ENCODE measurements at regions not wholly inside any gene's neighbourhood (a gene's known extent, or its start where the extent isn't known, plus 50 kb on each side); places are given as distances from the start of the nearest gene placed in this dataset.

DNA sequence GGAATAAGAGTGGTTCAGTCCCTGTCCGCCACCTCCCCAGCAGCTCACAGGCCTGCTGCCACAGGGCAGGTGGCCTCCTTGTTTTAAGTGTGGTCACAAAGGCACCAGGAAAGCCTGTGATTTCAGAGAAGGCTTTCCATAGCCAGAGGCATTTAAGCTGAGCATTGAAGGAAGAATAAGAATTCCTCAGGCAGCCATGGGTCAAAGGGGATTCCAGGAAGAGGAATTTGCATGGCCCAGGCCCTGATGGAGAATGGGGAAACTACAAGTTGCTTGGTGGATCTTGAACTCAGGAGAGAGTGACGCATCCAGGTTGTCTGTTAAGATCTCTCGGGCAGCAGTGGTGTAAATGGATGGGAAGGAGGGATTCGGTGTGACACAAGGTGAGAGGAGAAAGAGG is 66.7 kb downstream of the KLHDC7A start:
- TF ChIP-seq, protein P1, sequence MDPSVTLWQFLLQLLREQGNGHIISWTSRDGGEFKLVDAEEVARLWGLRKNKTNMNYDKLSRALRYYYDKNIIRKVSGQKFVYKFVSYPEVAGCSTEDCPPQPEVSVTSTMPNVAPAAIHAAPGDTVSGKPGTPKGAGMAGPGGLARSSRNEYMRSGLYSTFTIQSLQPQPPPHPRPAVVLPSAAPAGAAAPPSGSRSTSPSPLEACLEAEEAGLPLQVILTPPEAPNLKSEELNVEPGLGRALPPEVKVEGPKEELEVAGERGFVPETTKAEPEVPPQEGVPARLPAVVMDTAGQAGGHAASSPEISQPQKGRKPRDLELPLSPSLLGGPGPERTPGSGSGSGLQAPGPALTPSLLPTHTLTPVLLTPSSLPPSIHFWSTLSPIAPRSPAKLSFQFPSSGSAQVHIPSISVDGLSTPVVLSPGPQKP (IDR thresholded peaks at IDR 0.05; ENCODE audit: low read depth, low read length) = no peak
- TF ChIP-seq SMC3 (IDR thresholded peaks at IDR 0.05) = no peak
- TF ChIP-seq, protein P2, sequence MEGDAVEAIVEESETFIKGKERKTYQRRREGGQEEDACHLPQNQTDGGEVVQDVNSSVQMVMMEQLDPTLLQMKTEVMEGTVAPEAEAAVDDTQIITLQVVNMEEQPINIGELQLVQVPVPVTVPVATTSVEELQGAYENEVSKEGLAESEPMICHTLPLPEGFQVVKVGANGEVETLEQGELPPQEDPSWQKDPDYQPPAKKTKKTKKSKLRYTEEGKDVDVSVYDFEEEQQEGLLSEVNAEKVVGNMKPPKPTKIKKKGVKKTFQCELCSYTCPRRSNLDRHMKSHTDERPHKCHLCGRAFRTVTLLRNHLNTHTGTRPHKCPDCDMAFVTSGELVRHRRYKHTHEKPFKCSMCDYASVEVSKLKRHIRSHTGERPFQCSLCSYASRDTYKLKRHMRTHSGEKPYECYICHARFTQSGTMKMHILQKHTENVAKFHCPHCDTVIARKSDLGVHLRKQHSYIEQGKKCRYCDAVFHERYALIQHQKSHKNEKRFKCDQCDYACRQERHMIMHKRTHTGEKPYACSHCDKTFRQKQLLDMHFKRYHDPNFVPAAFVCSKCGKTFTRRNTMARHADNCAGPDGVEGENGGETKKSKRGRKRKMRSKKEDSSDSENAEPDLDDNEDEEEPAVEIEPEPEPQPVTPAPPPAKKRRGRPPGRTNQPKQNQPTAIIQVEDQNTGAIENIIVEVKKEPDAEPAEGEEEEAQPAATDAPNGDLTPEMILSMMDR (IDR thresholded peaks at IDR 0.05) = no peak
- TF ChIP-seq, protein P3, sequence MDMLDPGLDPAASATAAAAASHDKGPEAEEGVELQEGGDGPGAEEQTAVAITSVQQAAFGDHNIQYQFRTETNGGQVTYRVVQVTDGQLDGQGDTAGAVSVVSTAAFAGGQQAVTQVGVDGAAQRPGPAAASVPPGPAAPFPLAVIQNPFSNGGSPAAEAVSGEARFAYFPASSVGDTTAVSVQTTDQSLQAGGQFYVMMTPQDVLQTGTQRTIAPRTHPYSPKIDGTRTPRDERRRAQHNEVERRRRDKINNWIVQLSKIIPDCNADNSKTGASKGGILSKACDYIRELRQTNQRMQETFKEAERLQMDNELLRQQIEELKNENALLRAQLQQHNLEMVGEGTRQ (IDR thresholded peaks at IDR 0.05) = no peak
- TF ChIP-seq POLR2A (IDR thresholded peaks at IDR 0.05; ENCODE audit: low read length) = no peak
- no peak for TF ChIP-seq RCOR1 (IDR thresholded peaks at IDR 0.05; ENCODE audit: low read depth, low read length)
- no peak for TF ChIP-seq POLR2AphosphoS2 (conservative IDR thresholded peaks at IDR 0.05; ENCODE audit: low read length)
- TF ChIP-seq GATA3 (IDR thresholded peaks at IDR 0.05; ENCODE audit: borderline replicate concordance) = no peak
- TF ChIP-seq, protein P4, sequence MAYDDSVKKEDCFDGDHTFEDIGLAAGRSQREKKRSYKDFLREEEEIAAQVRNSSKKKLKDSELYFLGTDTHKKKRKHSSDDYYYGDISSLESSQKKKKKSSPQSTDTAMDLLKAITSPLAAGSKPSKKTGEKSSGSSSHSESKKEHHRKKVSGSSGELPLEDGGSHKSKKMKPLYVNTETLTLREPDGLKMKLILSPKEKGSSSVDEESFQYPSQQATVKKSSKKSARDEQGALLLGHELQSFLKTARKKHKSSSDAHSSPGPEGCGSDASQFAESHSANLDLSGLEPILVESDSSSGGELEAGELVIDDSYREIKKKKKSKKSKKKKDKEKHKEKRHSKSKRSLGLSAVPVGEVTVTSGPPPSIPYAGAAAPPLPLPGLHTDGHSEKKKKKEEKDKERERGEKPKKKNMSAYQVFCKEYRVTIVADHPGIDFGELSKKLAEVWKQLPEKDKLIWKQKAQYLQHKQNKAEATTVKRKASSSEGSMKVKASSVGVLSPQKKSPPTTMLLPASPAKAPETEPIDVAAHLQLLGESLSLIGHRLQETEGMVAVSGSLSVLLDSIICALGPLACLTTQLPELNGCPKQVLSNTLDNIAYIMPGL (CRISPR knock-in tag; IDR thresholded peaks at IDR 0.05; ENCODE audit: borderline replicate concordance) = no peak
- TF ChIP-seq, protein P5, sequence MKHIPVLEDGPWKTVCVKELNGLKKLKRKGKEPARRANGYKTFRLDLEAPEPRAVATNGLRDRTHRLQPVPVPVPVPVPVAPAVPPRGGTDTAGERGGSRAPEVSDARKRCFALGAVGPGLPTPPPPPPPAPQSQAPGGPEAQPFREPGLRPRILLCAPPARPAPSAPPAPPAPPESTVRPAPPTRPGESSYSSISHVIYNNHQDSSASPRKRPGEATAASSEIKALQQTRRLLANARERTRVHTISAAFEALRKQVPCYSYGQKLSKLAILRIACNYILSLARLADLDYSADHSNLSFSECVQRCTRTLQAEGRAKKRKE (CRISPR knock-in tag; IDR thresholded peaks at IDR 0.05; ENCODE audit: low read depth) = no peak
- TF ChIP-seq, protein P6, sequence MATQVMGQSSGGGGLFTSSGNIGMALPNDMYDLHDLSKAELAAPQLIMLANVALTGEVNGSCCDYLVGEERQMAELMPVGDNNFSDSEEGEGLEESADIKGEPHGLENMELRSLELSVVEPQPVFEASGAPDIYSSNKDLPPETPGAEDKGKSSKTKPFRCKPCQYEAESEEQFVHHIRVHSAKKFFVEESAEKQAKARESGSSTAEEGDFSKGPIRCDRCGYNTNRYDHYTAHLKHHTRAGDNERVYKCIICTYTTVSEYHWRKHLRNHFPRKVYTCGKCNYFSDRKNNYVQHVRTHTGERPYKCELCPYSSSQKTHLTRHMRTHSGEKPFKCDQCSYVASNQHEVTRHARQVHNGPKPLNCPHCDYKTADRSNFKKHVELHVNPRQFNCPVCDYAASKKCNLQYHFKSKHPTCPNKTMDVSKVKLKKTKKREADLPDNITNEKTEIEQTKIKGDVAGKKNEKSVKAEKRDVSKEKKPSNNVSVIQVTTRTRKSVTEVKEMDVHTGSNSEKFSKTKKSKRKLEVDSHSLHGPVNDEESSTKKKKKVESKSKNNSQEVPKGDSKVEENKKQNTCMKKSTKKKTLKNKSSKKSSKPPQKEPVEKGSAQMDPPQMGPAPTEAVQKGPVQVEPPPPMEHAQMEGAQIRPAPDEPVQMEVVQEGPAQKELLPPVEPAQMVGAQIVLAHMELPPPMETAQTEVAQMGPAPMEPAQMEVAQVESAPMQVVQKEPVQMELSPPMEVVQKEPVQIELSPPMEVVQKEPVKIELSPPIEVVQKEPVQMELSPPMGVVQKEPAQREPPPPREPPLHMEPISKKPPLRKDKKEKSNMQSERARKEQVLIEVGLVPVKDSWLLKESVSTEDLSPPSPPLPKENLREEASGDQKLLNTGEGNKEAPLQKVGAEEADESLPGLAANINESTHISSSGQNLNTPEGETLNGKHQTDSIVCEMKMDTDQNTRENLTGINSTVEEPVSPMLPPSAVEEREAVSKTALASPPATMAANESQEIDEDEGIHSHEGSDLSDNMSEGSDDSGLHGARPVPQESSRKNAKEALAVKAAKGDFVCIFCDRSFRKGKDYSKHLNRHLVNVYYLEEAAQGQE (IDR thresholded peaks at IDR 0.05) = no peak
- no peak for TF ChIP-seq ZFP36 (IDR thresholded peaks at IDR 0.05; ENCODE audit: borderline replicate concordance, partially characterized antibody)
- no peak for TF ChIP-seq EP300 (IDR thresholded peaks at IDR 0.05)

All from A549 (cell line).